HuH-7 (cell line): ENCODE measurements at regions not wholly inside any gene's neighbourhood (a gene's known extent, or its start where the extent isn't known, plus 50 kb on each side); places are given as distances from the start of the nearest gene placed in this dataset.

ENCODE experiments used
- DNase-seq: peaks from one replicate; pipeline ENCODE4 v3.0.0; 2011; ENCODE audit warnings: low spot score

DNA sequence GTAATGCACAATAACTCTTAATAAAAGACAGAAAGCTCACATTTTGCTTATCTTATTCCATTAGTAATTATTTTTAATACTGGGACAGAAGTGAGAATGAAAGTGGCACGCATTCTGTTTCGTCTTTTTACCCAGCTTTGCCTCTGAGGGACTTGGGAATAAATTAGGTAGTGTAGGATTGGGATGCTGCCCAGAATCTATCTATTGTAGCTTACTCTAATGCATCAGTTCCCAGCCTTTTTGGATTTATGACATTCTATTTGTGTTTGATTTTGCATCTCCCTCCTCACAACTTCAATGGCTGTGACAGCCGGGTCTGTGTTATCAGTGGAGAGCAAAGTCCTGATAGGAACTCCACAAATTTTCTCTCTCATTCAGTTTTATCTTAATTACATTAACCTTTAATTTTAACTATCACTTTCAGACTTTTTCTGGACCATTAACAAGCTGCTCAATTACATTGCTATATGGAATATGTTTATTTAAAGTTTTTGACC lies 62.9 kb upstream of the TULP4 start:
- DNase-seq: peak; percentile 52

DNA sequence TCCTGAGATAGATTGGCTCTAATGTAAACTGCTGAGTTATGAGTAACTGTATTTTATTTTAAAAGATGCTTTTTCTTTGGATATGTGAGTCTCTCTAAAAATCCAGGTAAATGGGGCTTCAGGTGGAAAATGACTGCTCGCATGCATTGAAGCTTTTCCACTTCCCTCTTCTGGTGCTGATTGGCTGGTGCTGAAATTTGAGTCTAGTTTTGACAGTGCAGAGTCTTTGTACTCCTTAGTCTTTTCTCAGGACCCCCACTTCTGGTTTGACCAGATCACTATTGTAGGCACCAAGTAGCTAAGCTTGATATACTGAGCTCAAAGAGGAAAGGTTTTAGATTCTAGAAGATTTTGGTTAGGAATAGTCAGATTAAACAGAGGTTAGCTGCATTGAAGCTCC lies 60.7 kb upstream of the TULP4 start:
- DNase-seq: no peak

DNA sequence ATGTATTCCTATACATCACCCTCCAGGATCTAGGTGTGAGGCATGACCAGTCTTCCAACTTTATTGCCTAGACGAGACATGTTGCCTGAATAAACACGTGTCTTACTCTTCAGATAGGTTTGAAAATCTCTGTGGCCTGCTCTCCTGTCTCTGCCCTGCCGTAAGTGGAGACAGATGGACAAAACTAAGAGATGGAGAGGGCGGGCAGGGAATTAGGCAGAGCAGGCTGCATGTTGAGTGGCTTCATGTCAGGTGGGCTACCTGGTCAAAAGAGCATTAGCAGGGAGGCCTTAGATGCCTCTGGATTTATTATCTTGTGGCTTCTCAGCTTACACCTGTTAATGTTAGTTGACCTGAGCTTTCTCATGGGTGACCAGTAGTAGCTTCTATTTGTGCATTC lies 59.0 kb upstream of the TULP4 start:
- DNase-seq: no peak

DNA sequence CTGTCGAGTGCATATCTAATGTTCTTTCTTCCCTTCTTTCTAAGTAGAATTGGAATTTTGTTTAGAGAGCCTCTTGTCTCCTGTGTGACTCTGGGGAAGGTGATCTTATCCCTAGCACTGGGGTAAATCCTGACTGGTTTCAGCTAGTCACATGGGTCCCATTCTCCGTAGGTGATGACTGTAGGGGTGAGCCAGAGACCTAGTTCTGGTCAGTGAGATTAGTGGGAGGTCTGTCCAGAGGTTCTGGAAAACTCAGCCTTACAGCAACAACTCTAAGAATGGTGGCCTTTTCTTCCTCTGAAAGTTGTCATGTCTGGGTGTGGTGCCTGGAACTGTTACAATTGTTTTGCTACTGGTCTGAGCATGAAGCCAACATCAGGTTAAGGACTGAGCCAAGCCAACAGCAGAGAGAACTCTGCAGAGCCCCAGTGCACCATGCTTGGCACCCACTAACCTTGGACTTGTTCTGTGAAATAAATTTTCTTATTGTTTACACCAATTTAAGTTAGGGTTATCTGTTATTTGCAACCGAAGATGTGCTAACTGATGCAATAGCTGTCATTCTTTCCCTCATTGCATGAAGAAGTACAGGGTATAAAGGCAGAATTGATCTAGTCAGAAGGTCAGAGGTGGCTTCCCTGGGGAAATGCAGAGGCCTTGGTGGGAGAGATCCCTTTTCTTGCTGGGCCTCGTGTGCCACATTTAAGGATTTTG lies 56.8 kb upstream of the TULP4 start:
- no peak for DNase-seq

DNA sequence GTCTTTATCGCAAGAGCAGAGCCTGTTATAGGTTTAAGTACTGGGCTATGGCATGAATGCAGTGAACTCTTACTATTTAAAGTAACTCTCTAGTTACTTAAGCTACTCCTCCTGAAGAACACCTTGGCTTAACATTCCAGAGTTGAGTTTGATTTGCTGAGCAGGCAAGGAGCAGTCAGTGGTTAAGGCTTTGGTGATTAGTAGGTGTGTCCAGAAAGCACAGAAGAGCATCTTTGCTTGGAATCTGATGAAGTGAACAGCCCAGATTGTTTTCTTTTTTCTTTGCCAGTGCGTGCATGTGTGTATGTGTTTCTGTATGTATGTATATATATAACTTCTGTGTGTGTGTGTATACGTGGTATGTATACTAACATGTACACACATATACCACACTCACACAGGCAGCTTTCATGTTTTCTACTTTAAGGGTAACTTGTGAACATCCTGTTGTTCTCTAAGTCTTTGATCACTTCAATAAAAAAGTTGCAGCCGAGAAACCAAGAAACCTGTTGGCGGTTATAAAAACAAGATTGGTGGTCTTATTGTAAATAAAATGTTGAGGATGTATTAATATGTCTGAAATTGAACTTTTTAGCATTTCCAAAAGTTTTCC lies 56.2 kb upstream of the TULP4 start:
- DNase-seq: no peak

DNA sequence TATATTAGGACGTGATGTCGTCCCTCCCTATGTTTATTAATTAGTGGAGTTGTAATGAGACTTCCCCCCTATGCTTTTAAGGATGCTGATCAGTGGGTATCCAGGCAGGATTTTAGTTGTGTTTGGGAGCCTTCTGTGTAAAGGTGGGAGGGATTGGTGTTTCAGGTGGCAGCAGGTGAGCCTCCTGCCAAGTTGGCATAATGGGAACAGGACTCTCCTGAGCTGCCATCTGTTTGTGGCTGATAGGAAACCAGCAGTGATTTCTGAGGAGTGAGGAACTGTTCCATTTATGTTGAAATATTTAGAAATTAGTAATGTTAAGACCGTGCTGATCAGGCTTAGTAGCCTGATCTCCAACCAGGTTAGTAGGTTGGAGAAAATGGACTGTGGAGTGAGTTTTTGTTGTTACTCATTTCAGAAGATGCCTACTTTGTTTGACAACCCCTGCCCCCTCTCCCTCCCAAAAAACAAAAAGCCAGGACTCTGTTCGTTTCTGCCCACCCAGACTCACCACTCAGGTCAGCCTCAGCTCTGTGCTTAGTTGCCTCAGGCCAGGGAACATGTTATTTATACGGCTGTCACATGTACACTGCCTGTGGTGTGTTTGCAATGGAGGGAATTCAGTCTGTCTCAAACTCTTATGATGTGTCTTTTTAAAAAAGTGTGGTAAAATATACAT lies 55.4 kb upstream of the TULP4 start:
- DNase-seq: no peak

DNA sequence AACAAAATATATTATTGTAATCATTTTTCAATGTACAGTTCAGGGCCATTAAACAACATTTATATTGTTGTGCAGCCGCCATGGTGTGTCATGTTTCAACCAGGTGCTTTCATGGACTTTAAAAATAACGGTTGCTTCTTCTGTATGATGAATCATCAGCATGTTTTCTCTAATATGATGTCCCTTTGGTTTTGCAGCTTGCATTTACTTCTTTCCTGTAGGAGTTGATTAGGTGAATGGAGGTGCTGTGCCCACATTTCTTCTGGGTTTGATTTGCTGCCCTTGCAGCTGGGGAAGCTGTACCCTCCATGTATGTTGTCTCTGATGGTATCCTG lies 54.9 kb upstream of the TULP4 start:
- no peak for DNase-seq

DNA sequence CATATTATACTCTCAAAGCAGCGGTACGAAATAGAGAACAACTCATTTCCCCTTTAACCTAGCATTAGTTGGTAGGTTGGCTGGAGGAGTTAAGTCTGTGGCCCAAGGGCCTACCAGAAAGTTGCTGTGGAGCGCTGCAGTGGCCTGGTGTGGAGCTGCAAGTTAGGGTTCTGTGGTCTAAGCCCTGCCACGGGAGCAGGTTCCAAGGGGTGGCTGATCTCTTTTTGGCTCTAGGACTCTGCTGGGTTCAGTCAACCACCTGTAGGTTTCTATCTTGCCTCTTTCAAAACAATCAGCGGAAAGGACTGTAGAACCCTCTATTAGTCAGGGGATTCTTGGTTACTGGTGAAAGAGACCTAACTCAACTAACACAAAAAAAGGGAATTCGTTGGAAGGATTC lies 54.5 kb upstream of the TULP4 start:
- DNase-seq: no peak

DNA sequence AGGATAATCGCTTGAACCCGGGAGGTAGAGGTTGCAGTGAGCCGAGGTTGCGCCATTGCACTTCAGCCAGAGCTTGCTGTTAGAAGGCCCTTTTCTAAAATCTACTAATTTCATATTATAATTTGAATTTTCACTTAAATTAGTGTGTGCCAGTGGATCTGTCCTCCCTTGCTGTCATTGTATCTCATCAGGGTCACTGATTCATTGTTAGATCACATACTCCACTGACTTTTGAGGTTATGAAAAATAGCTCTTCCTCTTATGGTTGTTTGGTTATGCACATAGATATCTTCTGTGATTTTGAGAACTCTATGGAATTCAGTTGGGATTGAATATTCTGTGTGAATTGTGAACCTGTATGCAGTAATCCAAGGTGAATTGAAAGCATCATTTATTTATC lies 53.1 kb upstream of the TULP4 start:
- no peak for DNase-seq

DNA sequence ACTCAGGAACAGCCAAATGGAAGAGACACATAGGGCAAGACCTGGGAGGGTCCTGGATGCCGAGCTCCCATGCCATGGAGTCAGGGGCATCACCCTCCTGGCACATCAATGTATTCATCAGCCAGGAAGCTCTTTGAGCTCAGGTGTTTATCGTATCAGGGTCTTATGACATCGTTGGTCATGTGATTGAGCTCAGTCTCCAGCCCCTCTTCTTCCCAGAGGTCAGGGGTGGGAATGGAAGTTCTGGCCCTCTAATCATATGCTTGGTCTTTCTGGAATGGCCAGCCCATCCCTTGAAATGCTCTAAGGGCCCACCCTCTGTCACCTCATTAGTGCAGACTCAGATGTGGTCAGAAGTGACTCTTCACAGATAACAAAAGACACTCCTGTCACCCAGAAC lies 52.4 kb upstream of the TULP4 start:
- DNase-seq: no peak

DNA sequence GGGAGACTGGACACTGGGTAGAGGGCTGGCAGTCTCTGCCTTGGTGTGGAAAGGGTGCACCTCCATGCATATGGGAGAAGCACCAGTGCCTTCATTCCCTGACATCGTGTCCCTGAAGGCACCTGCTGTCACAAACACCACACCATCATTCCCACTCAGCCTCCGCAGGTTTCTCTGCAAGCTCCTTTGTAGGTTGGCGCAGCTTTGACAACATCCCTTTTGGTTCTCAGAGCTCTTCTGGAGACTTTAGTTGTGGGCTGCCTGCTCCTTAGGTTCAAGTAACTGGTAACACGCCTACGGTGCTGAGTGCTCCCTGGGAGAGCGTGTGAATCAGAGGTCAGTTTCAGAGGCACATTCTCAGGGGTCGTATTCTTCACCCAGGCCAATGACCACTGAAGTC lies 50.2 kb upstream of the TULP4 start:
- no peak for DNase-seq
